GM12892 (cell line): ENCODE measurements at regions not wholly inside any gene's neighbourhood (a gene's known extent, or its start where the extent isn't known, plus 50 kb on each side); places are given as distances from the start of the nearest gene placed in this dataset.
"Not testable (repeated sequence)": the region's sequence is repeated elsewhere in the genome, so short reads cannot be mapped to it uniquely, and the experiment has no call there.

ENCODE experiments used
- POLR2A ChIP-seq: IDR thresholded peaks from 2 replicates; pipeline ENCODE4 v1.6.1; 2011; ENCODE audit warnings: low read depth, low read length, control low read depth
- POLR2AphosphoS5 ChIP-seq: IDR thresholded peaks from 2 replicates; pipeline ENCODE4 v1.6.1; 2011; ENCODE audit warnings: low read depth, low read length, control low read depth

DNA sequence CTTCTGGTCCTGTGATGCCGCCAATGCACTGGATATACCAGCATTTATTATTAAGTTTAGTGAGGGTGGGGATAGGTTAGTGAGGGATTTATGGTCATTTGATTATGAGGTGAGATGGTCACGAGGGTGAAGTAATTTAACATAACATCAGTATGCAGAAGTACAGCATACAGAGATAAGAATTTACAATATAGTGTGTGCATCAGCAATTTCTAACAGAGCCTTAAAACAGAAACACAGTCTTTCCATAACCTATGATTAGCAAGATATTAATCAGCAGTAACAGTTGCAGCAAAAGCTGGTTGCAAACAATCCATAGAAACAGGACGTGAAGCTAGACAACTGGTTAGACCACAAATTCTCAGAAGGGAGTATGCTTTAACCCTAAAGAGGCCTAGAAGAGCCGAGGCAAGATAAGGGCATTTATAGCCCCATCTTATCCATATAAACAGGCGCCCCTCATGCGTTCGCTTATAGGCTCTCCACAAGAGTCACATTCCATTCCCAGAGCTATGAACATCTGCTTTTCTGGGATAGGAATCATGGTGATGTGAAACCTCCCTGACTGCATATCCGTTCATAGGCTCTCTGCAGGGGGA lies 139.8 kb downstream of the OR13A1 start:
- TF ChIP-seq POLR2A, POLR2AphosphoS5: not testable (repeated sequence)
